Peyer's patch (tissue), 4 donors: ENCODE measurements at regions not wholly inside any gene's neighbourhood (a gene's known extent, or its start where the extent isn't known, plus 50 kb on each side); places are given as distances from the start of the nearest gene placed in this dataset.

ENCODE experiments used
- DNase-seq, 3 donors: peaks; one replicate each; pipeline ENCODE4 v3.0.0-alpha.2; 2017 to 2019
- H3K27ac ChIP-seq, 4 donors: fragments of 200-600 bp; sonication (generic); one replicate each; pipeline ENCODE4 v1.5.1; 2016 to 2019
- H3K27me3 ChIP-seq, 2 donors: fragments of 200-600 bp; sonication (generic); one replicate each; pipeline ENCODE4 v1.5.1; 2019
- H3K36me3 ChIP-seq, 3 donors: fragments of 200-600 bp; sonication (generic); one replicate each; pipeline ENCODE4 v1.5.1; 2016 to 2019
- H3K4me1 ChIP-seq, 4 donors: fragments of 200-600 bp; sonication (generic); one replicate each; pipeline ENCODE4 v1.5.1; 2016 to 2019
- H3K4me3 ChIP-seq, 4 donors: fragments of 200-600 bp; sonication (generic); 1 replicate in 3 of 4; 2 replicates in 1 of 4; pipeline ENCODE4 v1.5.1; 2016 to 2019; ENCODE audit warnings: mild to moderate bottlenecking in 1 of 4
- H3K9me3 ChIP-seq, 4 donors: fragments of 200-600 bp; sonication (generic); one replicate each; pipeline ENCODE4 v1.5.1; 2016 to 2019; ENCODE audit warnings: mild to moderate bottlenecking in 1 of 4
- CTCF ChIP-seq, 6 experiments: fragments of 450-650 bp in 4 of 6; fragments of 200-600 bp in 2 of 6; sonication (generic) in 1 of 6; IDR thresholded peaks; one replicate each; pipeline ENCODE4 v1.5.1; 2017 to 2019; ENCODE audit warnings: antibody characterized with exemption in 6 of 6, mild to moderate bottlenecking in 3 of 6, moderate library complexity in 1 of 6
- POLR2A ChIP-seq, 2 donors: fragments of 450-650 bp; IDR thresholded peaks; one replicate each; pipeline ENCODE4 v1.5.1; 2017; ENCODE audit warnings: antibody characterized with exemption in 2 of 2, mild to moderate bottlenecking in 2 of 2, moderate library complexity in 2 of 2

- Histone ChIP-seq H3K27ac (no peak overlapping the region), H3K36me3 (no peaks in the 10 kb centered on the region), H3K4me1 (no peaks in the 10 kb centered on the region), H3K4me3 (no peak overlapping the region), H3K27me3 (no peaks in the 10 kb centered on the region), H3K9me3 (no peaks in the 10 kb centered on the region)
- no peak for TF ChIP-seq CTCF (IDR thresholded peaks at IDR 0.05)
- no peak for TF ChIP-seq POLR2A (IDR thresholded peaks at IDR 0.05)
- no peak for DNase-seq
Observed at GRCh38 chr2:150020937-150021673, 433.5 kb upstream of the MMADHC start.

- H3K27ac ChIP-seq: no peak overlapping the region
- no peaks in the 10 kb centered on the region for H3K27me3 ChIP-seq
- H3K4me1 ChIP-seq: no peaks in the 10 kb centered on the region
- TF ChIP-seq CTCF (IDR thresholded peaks at IDR 0.05) (no peak), POLR2A (IDR thresholded peaks at IDR 0.05) (no peak)
- no peaks in the 10 kb centered on the region for H3K36me3 ChIP-seq
- no peak for DNase-seq
- no peaks in the 10 kb centered on the region for H3K9me3 ChIP-seq
- H3K4me3 ChIP-seq: no peak overlapping the region
Observed at GRCh38 chr2:150020221-150020620, 432.6 kb upstream of the MMADHC start.

GRCh38 chr2:150019063-150019462 is 431.5 kb upstream of the MMADHC start:
- Histone ChIP-seq H3K27me3 (no peaks in the 10 kb centered on the region), H3K4me3 (no peak overlapping the region), H3K36me3 (no peaks in the 10 kb centered on the region), H3K4me1 (no peaks in the 10 kb centered on the region), H3K27ac (no peak overlapping the region), H3K9me3 (no peaks in the 10 kb centered on the region)
- TF ChIP-seq POLR2A (IDR thresholded peaks at IDR 0.05): no peak
- no peak for TF ChIP-seq CTCF (IDR thresholded peaks at IDR 0.05)
- no peak for DNase-seq

- no peak for DNase-seq
- H3K9me3 ChIP-seq: no peaks in the 10 kb centered on the region
- H3K36me3 ChIP-seq: no peaks in the 10 kb centered on the region
- no peak for TF ChIP-seq POLR2A (IDR thresholded peaks at IDR 0.05)
- TF ChIP-seq CTCF (IDR thresholded peaks at IDR 0.05): no peak
- H3K27ac ChIP-seq: no peak overlapping the region
- no peaks in the 10 kb centered on the region for H3K27me3 ChIP-seq
- H3K4me1 ChIP-seq: no peaks in the 10 kb centered on the region
- no peak overlapping the region for H3K4me3 ChIP-seq
Observed at GRCh38 chr2:150012986-150013385, 425.4 kb upstream of the MMADHC start.

GRCh38 chr2:150011161-150011730 is 423.7 kb upstream of the MMADHC start:
- TF ChIP-seq CTCF (IDR thresholded peaks at IDR 0.05) (no peak), POLR2A (IDR thresholded peaks at IDR 0.05) (no peak)
- Histone ChIP-seq H3K4me1 (no peaks in the 10 kb centered on the region), H3K36me3 (no peaks in the 10 kb centered on the region), H3K4me3 (no peak overlapping the region), H3K27me3 (no peaks in the 10 kb centered on the region), H3K27ac (no peak overlapping the region), H3K9me3 (no peaks in the 10 kb centered on the region)
- no peak for DNase-seq
